Limb (tissue), 2 donors: ENCODE measurements at regions not wholly inside any gene's neighbourhood (a gene's known extent, or its start where the extent isn't known, plus 50 kb on each side); places are given as distances from the start of the nearest gene placed in this dataset.

ENCODE experiments used
- DNase-seq, 2 donors: peaks; one replicate each; pipeline ENCODE4 v3.0.0-alpha.2; 2016; ENCODE audit errors: extremely low spot score in 2 of 2

GRCh38 chr7:121451367-121452094 is 55.4 kb upstream of the FAM3C start:
- DNase-seq, result no peak

- DNase-seq, result no peak
Measured at GRCh38 chr7:121450631-121451198, 54.6 kb upstream of the FAM3C start.

GRCh38 chr7:121449735-121450240 is 53.7 kb upstream of the FAM3C start:
- no peak for DNase-seq

GRCh38 chr7:121449329-121449728 is 53.2 kb upstream of the FAM3C start:
- DNase-seq, result peak in 1 of 2 donors; percentile 12

- DNase-seq, result no peak
Measured at GRCh38 chr7:121448429-121448828, 52.3 kb upstream of the FAM3C start.

- no peak for DNase-seq
Measured at GRCh38 chr7:121447911-121448300, 51.8 kb upstream of the FAM3C start.

GRCh38 chr7:121447243-121447910 is 51.3 kb upstream of the FAM3C start:
- DNase-seq, result peak in 1 of 2 donors; percentile 21

GRCh38 chr7:121446526-121446925 is 50.4 kb upstream of the FAM3C start:
- DNase-seq, result no peak
